HG03196 (cell line): ENCODE measurements at regions not wholly inside any gene's neighbourhood (a gene's known extent, or its start where the extent isn't known, plus 50 kb on each side); places are given as distances from the start of the nearest gene placed in this dataset.

ENCODE experiments used
- ATAC-seq: cut with Tn5 transposase; IDR thresholded peaks from one replicate; pipeline ENCODE4 v1.9.1; 2021; ENCODE audit not compliant: unreplicated experiment

DNA sequence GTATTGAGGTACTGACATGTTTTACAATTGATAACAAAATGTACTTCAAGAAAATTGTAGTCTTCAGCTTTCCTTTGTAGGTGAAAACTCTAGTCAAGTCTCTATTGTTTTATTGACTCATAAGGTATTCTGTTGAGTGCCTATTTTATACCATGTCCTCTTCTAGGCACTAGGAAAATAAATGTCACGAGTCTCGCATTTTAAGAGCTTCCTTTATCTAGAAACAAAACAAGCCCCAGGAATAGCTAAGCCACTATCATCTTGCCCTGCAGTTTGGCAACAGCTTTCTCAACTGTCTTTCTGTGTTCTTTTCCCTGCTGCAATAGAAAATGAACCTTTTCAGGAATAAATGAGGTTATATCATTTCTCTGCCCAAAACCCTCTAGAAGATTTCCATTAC is 288.5 kb upstream of the NEGR1 start:
- ATAC-seq = no peak

DNA sequence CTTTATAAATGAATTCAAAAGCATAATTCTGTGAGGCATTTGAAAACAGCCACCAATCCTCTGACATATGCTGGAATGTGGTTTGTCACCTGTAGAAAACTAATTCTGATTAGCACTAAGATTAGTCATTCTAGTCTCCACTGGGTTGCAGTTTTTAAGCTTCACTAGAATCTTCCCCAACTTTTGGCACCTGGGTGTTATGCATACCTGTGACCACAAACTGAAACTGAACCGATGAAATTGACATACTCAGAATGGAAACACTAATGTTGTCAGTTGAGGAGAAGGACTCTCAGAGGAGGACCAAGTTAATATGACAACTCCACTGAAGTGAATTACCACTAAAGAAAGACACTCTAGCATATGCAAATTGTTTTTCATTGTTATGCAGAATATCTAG is 285.8 kb upstream of the NEGR1 start:
- no peak for ATAC-seq

DNA sequence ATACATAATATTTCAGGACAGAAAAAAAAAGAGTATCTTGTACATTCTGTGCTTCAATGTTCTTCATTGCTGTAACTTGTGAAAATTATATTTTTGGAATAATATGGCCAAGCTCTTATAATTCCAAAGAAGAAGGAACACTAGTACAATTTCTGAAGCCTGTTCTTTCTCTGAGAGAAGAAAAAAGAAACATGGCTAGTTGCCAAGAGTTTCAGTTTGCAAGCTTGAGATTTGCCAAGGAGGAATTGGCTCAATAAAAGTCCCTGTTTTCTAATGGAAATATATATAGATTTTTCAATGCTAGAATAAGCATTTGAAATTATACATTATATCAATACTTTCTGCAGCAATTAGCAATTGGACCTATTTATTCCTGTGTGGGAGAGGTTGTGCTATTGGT is 285.2 kb upstream of the NEGR1 start:
- no peak for ATAC-seq

DNA sequence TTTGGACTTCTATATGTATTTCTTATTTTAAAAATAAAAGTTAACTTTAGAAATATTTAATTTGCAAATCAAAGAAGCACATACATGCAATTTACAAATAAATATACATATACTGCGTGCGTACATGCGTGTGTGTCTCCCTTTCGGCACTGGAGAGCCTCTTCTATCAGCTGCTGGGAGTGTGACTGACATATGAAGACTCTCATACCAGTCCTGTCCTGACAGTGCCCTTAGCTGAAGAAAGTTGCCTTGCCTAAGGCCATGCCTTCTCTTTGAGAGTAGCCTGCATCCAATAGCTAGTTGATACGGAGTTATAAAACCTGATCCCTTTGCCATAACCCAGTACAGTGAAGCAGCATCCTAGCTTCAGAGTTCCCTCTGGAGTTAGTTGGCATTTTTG is 282.4 kb upstream of the NEGR1 start:
- no peak for ATAC-seq

DNA sequence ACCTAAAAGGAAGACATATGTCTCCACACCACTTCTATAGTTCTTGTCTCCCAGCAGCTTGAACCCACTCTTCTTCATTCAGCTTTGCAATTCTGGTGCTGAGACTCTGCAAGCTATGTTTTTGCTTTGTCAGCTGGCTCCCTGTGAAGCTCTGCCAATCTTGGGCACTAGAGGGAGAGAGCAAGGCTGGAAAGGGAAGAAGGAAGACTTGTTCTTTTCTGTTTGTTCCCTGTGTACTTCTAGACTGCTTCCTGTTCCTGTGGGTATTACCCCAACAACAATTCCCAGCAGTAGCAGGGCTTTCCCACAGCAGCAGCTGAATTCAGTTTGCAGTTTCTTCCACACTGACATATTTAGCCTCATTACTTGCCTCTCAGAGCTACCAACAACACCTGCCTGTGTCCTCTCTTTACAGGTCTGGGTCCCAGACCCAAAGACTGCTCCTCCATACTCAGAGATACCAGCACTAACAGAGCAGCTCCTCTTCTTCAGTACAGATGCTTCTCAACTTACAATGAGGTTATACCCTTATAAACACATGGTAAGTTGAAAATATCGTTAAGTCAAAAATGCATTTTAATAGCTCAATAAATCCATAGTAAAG is 275.2 kb upstream of the NEGR1 start:
- ATAC-seq = no peak

DNA sequence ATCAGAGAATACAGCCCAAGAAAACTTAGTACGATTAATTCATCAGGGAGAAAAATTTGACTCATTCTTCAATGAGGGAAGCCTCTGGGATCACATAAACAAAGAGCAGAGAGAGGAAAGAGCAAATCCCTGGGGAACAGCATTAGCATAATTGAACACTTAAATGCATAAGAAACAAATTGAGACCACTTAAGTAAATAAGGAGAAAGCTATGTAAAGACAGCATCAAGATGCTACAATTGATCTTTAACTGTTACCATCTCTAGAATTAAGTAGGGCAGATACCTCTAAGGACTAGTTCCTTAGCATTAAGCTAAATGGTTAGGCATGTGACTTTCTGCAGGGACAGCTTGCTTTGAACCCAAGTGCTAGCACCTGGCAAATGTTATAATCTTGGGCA is 265.1 kb upstream of the NEGR1 start:
- ATAC-seq = no peak

DNA sequence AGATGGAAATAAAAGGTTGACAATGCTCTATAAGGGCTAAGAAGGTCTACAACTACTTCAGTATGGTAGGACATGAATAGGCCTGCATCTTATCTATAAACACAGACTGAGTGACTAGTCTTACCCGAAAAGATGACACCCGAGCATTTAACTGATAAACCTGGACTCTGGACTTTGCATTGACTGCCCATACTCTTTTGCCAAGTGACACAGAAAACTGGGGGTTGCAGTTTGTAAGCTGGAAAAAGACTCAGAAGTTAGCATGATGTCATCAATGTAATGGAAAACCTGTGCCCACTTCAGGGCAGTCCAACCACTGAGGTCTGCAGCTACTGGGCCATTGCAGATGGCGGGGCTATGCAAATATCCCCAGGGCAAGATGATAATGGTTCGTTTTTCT is 258.3 kb upstream of the NEGR1 start:
- ATAC-seq = no peak

DNA sequence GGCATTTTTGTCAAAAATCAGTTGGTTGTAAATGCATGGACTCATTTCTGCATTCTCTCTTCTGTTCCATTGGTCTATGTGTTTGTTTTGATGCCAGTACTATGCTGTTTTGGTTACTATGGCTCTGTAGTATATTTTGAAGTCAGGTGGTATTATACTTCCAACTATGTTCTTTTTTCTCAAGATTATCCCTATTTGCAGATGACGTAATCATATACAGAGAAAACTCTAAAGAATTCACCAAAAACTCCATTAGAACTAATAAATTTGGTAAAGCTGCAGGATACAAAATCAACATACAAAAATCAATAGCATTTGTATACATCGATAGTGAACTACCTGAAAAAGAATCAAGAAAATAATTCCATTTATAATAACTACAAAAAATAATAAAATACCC is 253.1 kb upstream of the NEGR1 start:
- ATAC-seq = no peak

DNA sequence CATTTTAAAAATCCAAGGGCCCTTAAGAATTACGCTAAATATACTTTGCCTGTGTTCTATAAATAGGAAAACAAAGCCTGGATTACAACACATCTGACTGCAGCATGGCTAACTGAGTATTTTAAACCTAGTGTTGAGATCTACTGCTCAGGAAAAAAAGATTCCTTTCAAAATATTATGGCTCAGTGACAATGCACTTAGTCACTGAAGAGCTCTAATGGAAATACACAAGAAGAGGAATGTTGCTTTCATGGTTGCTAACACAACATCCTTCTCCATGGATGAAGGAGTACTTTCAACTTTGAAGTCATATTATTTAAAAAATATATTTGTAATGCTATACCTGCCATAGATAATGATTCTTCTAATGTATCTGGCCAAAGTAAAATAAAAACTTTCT is 248.3 kb upstream of the NEGR1 start:
- no peak for ATAC-seq

DNA sequence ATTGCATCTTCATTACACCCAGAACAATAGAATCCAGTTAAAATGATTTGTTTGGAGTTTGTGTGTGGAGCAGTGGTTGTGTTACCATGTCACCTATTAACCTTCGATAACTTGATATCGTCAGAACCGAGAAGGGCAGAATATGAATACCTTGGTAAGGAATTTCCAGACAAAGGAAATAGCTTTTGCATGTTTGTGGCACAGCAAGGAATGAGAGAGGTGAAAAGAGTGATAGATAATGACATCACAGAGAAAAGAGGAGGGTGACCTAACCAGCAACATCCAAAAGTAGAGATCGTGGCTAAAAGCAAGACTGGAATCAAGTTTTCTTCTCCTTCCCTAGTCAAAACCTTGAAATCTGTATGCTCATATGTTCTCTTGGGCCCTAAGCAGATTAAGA is 244.6 kb upstream of the NEGR1 start:
- ATAC-seq = no peak

DNA sequence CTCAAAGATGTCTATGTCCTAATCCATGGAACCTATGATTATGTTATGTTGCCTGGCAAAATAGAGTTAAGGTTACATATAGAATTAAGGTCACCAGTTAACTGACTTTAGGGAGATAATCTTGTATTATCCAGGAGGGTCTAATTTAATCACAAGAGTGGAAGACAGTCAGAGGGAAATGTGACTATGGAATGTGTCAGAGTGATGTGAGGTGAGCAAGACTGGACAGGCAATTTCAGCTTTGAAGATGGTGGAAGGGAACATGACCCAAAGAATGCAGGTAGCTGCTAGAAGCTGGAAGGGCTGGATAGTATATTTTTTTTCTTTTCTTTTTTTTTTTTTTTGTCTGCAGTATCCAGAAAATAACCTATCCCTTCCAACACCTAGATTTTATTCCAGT is 241.7 kb upstream of the NEGR1 start:
- ATAC-seq = no peak

DNA sequence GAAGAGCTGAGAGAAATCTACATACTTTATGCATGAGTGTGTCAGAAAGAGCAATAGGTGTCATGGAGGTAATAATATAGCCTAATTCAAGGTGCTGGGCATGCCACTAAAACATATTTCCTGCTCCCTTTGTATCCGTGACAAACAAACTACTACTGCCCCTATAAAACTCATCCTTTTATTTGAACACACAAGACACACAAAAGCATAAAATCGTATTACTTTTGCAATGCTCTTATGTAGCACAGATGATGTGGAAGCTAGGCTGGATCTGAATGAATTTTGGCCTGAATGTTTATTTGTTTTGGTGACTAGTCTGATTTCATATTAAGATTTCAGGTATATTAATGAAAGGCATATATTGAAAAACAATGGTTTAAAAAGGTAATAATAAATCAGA is 239.3 kb upstream of the NEGR1 start:
- ATAC-seq = no peak

DNA sequence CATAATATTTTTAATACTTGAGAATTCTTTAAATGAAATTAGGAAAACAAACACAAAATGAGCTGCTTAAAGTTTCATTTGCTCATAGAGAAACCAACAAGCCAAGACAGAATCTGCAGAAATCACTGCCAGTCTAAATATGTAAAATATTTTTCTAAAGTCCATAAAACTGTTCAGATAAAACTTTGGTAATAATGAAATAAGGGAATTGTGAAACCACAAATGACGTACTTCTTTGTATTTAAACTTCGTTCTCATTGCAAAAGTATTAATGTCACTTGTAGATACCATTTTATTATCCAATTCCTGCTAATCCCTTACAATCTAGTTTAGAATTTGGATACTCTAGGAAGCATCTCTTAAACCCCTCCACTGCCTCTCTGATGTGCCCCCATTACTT is 234.5 kb upstream of the NEGR1 start:
- ATAC-seq = no peak

DNA sequence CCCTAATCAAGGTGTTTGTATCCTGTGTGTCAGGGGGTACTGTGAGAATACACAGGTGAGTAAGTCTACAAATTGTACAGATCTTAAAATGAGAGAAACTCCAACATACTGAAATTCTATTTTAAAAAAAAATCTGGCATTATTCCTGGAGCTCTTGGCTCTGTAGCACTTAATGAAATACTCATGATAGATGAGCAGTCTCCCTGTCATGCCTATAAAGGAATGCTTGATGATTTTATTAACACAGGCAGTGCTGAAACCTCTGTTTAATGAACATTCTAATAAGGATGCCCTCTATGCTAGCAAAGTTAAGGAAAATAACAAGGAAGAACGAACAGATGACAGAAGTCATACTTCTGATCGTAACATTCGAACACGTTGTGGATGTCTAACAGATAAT is 233.9 kb upstream of the NEGR1 start:
- ATAC-seq = no peak

DNA sequence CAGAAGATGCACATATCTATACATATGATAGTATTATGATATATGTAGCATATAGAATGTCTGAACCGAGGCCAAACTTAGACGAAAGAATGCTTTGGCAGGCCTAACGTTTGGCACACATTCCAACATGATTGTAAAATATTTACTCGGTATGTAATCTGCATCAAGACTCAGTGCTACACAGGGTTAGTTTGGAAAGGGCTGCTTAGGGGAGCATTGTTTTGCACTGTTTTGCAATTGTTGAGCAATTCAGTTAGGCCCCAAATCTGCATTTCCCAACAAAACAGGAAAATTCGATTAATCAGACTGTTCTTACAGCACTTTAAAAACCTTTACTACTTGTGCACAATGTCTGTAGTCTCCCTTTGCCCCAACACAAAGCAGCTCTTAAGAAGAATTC is 216.0 kb upstream of the NEGR1 start:
- ATAC-seq = no peak

DNA sequence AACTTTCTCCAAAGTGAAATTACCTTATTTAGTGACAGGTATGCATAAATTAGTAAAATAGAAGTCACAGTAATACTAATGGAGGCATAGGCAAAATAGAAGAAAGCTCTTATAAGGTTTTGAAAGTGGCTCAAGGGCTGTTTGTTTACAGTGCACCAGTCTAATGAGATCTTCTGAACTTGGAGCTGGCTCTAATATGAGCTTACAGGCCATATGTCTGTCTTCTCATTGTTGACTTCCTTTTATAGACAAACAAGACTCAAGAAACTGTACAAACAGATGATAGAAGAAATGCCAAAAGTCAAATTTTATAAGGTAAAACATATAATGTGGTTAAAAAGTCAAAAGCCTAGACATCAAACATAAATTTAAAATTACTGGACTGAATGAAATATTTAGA is 207.5 kb upstream of the NEGR1 start:
- ATAC-seq = no peak

DNA sequence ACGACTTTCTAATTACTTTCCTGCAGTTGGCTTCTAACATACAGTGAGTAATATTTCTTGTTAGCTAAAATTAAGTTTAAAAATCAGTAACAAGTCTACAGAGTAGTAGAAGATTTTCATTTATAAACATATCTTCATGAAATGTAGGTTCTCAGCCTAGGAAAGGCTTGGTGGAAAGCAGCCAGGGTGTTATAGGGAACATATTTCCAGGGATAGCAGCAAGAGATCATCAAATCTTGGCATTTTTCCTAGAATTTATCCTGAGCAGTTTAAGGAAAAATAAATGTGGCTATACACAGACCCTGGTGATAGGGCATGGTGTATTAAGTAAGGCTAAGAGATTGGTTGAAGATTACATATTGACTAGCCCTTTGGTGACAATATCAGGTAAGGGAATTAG is 203.5 kb upstream of the NEGR1 start:
- no peak for ATAC-seq

DNA sequence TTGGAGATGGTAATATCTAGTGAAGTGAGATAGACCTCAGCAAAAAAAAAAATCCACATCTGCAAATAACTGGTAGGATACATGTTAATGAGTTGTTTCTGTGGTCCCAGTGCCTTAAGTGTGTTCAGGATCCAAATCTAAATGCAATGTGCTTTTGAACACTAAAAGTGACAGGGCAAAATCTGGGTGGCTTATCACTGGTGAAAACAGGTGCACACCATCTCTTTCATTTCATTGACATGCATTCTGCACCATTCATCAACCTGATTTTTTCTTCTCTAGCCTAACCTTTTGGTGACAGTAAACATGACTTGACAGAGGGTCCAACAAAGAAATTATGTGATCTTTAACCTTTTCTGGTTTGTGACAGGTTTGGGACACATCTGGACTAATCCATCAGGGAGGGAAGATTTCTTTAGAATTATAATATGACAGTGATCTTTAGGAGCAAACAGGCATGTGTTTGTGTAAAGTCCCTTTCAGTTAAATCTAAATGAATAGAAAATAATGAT is 201.6 kb upstream of the NEGR1 start:
- no peak for ATAC-seq

DNA sequence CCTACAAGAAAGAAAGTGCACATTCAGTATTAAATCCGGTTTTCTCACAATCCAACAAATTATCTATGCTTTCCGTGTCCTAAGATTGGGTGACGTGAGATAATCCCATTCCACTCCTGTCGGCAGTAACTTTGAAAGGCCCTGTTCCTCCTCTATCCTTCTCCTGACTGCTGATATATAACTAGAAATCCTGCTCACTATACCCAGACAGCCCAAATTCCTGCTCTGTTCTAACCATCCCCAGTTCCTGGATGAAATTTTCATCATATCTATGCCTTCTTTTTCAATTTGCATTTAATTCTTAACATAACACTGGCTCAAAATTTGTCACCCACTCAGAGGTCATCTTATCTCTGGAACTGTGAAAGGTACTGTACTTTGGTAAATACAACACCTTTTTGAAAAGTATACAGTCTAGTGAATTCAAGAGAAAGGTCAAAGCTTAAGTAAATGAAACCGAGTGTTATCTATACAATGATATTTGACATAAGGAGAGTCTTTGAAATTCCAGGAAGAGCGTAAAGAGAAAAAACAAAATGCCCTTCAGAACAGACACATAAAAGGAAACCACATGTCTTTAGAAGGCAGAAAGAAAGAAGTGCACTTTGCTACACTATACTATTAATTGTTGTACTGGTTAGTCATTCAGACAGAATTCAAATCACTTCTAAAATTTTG is 200.5 kb upstream of the NEGR1 start:
- ATAC-seq = no peak

DNA sequence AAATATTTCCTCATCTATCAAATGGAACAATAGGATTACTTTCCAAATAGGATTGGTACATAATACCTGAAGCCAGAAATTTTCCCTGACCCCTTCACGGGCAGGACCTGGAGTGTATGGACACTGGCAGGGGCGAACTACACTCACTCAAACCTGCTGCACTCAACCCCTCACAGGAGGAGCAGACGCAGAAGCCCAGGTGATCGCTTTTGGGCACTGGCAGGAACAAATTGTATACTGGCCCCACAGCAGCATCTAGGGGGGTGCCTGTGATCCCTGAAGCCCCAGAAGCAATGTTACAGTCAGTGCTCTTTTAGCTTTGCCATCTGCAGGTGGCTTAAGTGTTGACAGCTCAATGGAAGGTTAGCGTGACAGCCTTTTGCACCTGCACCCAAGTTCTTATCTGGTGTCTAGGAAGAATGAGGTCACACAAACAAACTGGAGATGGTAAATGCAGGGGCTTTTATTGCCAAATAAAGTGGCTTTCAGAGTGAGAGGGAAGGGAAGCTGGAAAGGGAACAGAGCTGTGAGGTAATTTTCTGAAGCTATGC is 199.2 kb upstream of the NEGR1 start:
- ATAC-seq = no peak

DNA sequence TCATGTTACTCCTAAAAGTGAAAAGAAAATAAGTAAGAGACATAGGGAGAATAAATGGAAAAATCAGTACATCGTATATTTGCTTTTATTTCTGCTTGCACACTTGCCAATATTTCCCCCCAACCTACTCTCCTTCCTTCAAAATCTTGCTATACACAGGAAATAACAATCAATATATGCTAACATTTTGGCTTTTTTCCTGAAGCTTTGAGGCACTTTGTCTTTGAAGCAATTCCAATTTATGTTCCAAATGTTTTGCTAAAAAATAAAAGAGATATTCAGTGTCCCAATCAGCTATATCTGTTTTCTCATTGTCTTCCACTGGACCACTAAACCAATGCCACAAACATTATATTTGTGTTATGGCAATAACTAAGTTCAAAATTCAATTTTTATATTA is 184.0 kb upstream of the NEGR1 start:
- ATAC-seq = no peak

DNA sequence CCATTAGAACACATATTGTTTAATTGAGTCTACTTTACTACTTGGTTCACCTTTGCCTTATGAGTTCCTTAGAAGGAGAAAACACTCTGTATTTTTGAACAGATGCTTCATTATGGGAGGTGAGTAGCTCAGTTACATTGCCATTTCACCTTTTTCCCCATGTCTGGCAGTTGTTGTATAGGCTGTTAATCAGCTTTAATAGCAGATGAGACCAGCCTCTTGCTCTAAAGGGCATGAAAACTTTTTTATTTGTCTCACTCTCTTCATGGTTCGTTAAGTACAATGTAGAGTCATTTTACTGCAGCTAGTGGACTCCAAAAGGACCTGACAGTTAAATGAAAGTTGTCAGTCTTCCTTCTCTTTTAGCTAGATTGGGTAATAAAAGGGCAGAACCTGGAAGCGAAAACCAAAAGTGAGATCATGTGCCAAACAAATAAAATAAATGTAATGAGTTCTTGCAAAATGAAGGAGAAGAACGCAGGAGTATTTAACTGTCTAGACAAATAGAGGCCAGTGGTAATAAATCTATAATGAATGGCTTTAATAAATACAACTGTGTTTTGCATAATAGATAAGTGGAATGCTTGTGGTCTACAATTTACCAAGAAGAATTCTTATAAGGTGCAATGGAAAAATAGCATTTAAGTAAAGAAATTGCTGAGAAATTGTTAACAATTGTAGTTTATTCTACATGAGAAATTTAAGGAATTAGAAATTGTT is 180.0 kb upstream of the NEGR1 start:
- ATAC-seq = no peak
